ENCODE measurements at regions not wholly inside any gene's neighbourhood (a gene's known extent, or its start where the extent isn't known, plus 50 kb on each side); places are given as distances from the start of the nearest gene placed in this dataset.

DNA sequence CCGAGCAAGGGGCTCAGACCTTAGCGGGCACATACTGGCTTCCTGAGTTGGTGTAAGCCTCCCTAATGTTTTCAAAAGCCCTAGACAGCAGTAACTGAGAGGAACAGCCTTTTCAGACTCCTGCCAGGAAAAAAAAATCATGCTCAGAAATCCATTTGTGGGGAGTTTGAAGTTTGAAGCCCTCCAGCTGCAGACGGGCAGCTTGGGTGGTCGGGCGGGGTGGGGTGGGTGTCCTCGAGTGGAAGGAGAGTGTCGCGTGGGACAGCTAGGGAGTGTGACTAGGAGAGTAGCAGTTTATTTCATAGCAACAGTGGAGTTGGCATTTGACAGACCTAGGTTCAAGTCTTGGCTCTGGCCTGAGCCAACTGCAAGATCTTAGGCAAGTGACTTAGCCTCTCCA lies 90.7 kb upstream of the PITX1 start:
- TF ChIP-seq, protein P1, sequence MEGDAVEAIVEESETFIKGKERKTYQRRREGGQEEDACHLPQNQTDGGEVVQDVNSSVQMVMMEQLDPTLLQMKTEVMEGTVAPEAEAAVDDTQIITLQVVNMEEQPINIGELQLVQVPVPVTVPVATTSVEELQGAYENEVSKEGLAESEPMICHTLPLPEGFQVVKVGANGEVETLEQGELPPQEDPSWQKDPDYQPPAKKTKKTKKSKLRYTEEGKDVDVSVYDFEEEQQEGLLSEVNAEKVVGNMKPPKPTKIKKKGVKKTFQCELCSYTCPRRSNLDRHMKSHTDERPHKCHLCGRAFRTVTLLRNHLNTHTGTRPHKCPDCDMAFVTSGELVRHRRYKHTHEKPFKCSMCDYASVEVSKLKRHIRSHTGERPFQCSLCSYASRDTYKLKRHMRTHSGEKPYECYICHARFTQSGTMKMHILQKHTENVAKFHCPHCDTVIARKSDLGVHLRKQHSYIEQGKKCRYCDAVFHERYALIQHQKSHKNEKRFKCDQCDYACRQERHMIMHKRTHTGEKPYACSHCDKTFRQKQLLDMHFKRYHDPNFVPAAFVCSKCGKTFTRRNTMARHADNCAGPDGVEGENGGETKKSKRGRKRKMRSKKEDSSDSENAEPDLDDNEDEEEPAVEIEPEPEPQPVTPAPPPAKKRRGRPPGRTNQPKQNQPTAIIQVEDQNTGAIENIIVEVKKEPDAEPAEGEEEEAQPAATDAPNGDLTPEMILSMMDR (IDR thresholded peaks at IDR 0.05): no peak
- no peak for TF ChIP-seq POLR2AphosphoS5 (IDR thresholded peaks at IDR 0.05)

Measured in breast epithelium (tissue), 3 donors.